IMR-90 (cell line): ENCODE measurements at regions not wholly inside any gene's neighbourhood (a gene's known extent, or its start where the extent isn't known, plus 50 kb on each side); places are given as distances from the start of the nearest gene placed in this dataset.

Source experiments
- ATAC-seq: fragments of 200-7000 bp; cut with Tn5 transposase; 2 replicates; pipeline ENCODE4 v1.9.1; 2020; ENCODE audit warnings: low read depth, mild to moderate bottlenecking, moderate library complexity
- BruUV-seq: library from RNA; stranded (reverse); fragments of 400-500 nt; replicated peaks from 2 replicates; lab custom pipeline; 2021; lab: Mats Ljungman, UMichigan
- CTCF ChIA-PET: fragments of 300-600 bp; formaldehyde crosslinking; extraction: SDS; loops from one replicate; lab custom pipeline; 2021; ENCODE audit warnings: antibody characterized with exemption; lab: Yijun Ruan, JAX
- POLR2A ChIA-PET: fragments of 300-600 bp; sonication (Branson Sonifier 250); formaldehyde crosslinking; loops from one replicate; lab custom pipeline; 2022; ENCODE audit warnings: antibody characterized with exemption; ENCODE audit not compliant: unreplicated experiment; lab: Charles Lee
- DNase-seq: peaks from one replicate; pipeline ENCODE4 v3.0.0; 2013
- H2AFZ ChIP-seq: replicated peaks from 2 replicates; pipeline ENCODE3; 2013; ENCODE audit warnings: low read length, mild to moderate bottlenecking; ENCODE audit not compliant: poor library complexity
- H2AK5ac ChIP-seq: 2 replicates; pipeline ENCODE4 v1.6.1; 2013; ENCODE audit warnings: low read depth, low read length, inconsistent platforms
- H2AK9ac ChIP-seq: replicated peaks from 2 replicates; pipeline ENCODE3; 2013; ENCODE audit warnings: mild to moderate bottlenecking, low read depth, low read length, moderate library complexity; ENCODE audit not compliant: poor library complexity
- H2BK120ac ChIP-seq: 2 replicates; pipeline ENCODE4 v1.6.1; 2013; ENCODE audit warnings: low read depth, low read length, inconsistent platforms
- H2BK15ac ChIP-seq: 3 replicates; pipeline ENCODE4 v1.6.1; 2013; ENCODE audit warnings: low read depth, low read length, inconsistent platforms
- H2BK20ac ChIP-seq: 2 replicates; pipeline ENCODE4 v1.6.1; 2013; ENCODE audit warnings: low read depth, mild to moderate bottlenecking, inconsistent platforms, low read length, moderate library complexity
- H2BK5ac ChIP-seq: 2 replicates; pipeline ENCODE4 v1.6.1; 2013; ENCODE audit warnings: mild to moderate bottlenecking, low read depth, low read length, inconsistent platforms; ENCODE audit not compliant: poor library complexity, severe bottlenecking
- H3K14ac ChIP-seq: replicated peaks from 2 replicates; pipeline ENCODE4 v1.6.1; 2013; ENCODE audit warnings: low read depth, low read length, inconsistent platforms
- H3K18ac ChIP-seq: 2 replicates; pipeline ENCODE4 v1.6.1; 2013; ENCODE audit warnings: low read depth, low read length, control low read depth
- H3K23ac ChIP-seq: 2 replicates; pipeline ENCODE4 v1.6.1; 2013; ENCODE audit warnings: low read depth, low read length, inconsistent platforms
- H3K27ac ChIP-seq: 2 replicates; pipeline ENCODE4 v1.5.1; 2013; ENCODE audit warnings: mild to moderate bottlenecking, control low read depth, low read length; ENCODE audit not compliant: insufficient read depth
- H3K27me3 ChIP-seq: 2 replicates; pipeline ENCODE4 v1.6.1; 2013; ENCODE audit warnings: low read length; ENCODE audit not compliant: control insufficient read depth, insufficient read depth
- H3K36me3 ChIP-seq: 2 replicates; pipeline ENCODE4 v1.6.1; 2013; ENCODE audit warnings: low read length, mixed read lengths; ENCODE audit not compliant: control insufficient read depth, insufficient read depth
- H3K4ac ChIP-seq: 2 replicates; pipeline ENCODE4 v1.6.1; 2013; ENCODE audit warnings: low read depth, low read length, inconsistent platforms
- H3K4me1 ChIP-seq: 2 replicates; pipeline ENCODE4 v1.6.1; 2013; ENCODE audit warnings: low read length, mixed read lengths; ENCODE audit not compliant: control insufficient read depth, insufficient read depth
- H3K4me2 ChIP-seq: 2 replicates; pipeline ENCODE4 v1.6.1; 2013; ENCODE audit warnings: low read depth, mild to moderate bottlenecking, control low read depth, low read length, moderate library complexity
- H3K4me3 ChIP-seq: 2 replicates; pipeline ENCODE4 v1.5.1; 2013; ENCODE audit warnings: low read depth, mild to moderate bottlenecking, control low read depth, low read length, moderate library complexity; ENCODE audit not compliant: insufficient read depth
- H3K56ac ChIP-seq: 2 replicates; pipeline ENCODE4 v1.6.1; 2013; ENCODE audit warnings: low read length, inconsistent platforms; ENCODE audit not compliant: insufficient read depth; ENCODE audit errors: extremely low read depth
- H3K79me1 ChIP-seq, 2 experiments: 2 replicates each; pipeline ENCODE4 v1.6.1; 2013; ENCODE audit warnings: low read length in 2 of 2, inconsistent platforms in 1 of 2, low read depth in 1 of 2
- H3K9ac ChIP-seq: 2 replicates; pipeline ENCODE4 v1.6.1; 2013; ENCODE audit warnings: low read depth, low read length, control low read depth
- H3K9me1 ChIP-seq: 2 replicates; pipeline ENCODE4 v1.6.1; 2013; ENCODE audit warnings: low read length, inconsistent platforms; ENCODE audit not compliant: insufficient read depth
- H3K9me3 ChIP-seq: 2 replicates; pipeline ENCODE4 v1.6.1; 2013; ENCODE audit warnings: low read length; ENCODE audit not compliant: control insufficient read depth, insufficient read depth
- H4K20me1 ChIP-seq: 2 replicates; pipeline ENCODE4 v1.6.1; 2013; ENCODE audit warnings: low read length, inconsistent platforms; ENCODE audit not compliant: insufficient read depth
- H4K5ac ChIP-seq: 2 replicates; pipeline ENCODE4 v1.6.1; 2013; ENCODE audit warnings: mild to moderate bottlenecking, low read depth, low read length, control low read depth
- H4K8ac ChIP-seq, 2 experiments: 2 replicates each; pipeline ENCODE4 v1.6.1; 2013; ENCODE audit warnings: low read depth in 2 of 2, low read length in 2 of 2, control low read depth in 1 of 2, inconsistent platforms in 1 of 2
- H4K91ac ChIP-seq: 2 replicates; pipeline ENCODE4 v1.6.1; 2013; ENCODE audit warnings: low read depth, low read length, inconsistent platforms; ENCODE audit not compliant: insufficient read depth
- BHLHE40 ChIP-seq: fragments of 150-350 bp; IDR thresholded peaks from 2 replicates; pipeline ENCODE4 v1.6.1; 2016; ENCODE audit warnings: mild to moderate bottlenecking, low read depth, low read length
- MAZ ChIP-seq: IDR thresholded peaks from 2 replicates; pipeline ENCODE4 v1.6.1; 2012; ENCODE audit warnings: low read depth, mild to moderate bottlenecking, low read length, improper control_type of control experiment, moderate library complexity, borderline replicate concordance
- NFE2L2 ChIP-seq: fragments of 150-350 bp; IDR thresholded peaks from 2 replicates; pipeline ENCODE4 v1.6.1; 2016; ENCODE audit warnings: low read depth, mild to moderate bottlenecking, low read length
- dilution Hi-C: fragments of 300-500 bp; cut with HindIII; formaldehyde crosslinking; loops from one replicate; pipeline ENCODE4 v1.14.3; 2018; ENCODE audit warnings: low sequenced_read_pairs; ENCODE audit not compliant: unreplicated experiment
- in situ Hi-C: fragments of 300-500 bp; cut with MboI; formaldehyde crosslinking; loops from 3 replicates; pipeline ENCODE4 v1.14.3; 2019; ENCODE audit warnings: low sequenced_read_pairs, inconsistent platforms, mixed read lengths
- intact Hi-C: fragments of 100-400 bp; cut with micrococcal nuclease; formaldehyde crosslinking; loops from 2 replicates; pipeline ENCODE4 v1.10.0; 2022

- no peak overlapping the region for H3K27ac ChIP-seq
- H3K9me3 ChIP-seq, result peaks cover 4% of the 10 kb centered on the region
- H3K9me1 ChIP-seq, result no peaks in the 10 kb centered on the region
- no peaks in the 10 kb centered on the region for H3K36me3 ChIP-seq
- no peaks in the 10 kb centered on the region for H3K4me1 ChIP-seq
- no peak overlapping the region for H4K8ac ChIP-seq
- CTCF ChIA-PET, result interaction anchor here (0.8 kb wide), 1 partner anchor 8 kb away, joined by 3 read pairs; no protein-coding TSS in a partner anchor
- in situ Hi-C loops (no loop called here), intact Hi-C loops (no loop called here), dilution Hi-C loops (no loop called here)
- H3K4me2 ChIP-seq, result no peak overlapping the region
- H3K23ac ChIP-seq, result no peak overlapping the region
- no peak overlapping the region for H3K4me3 ChIP-seq
- H2BK20ac ChIP-seq, result no peak overlapping the region
- TF ChIP-seq NFE2L2 (no peak), BHLHE40 (no peak), MAZ (no peak)
- H2BK120ac ChIP-seq, result no peak overlapping the region
- no peak for DNase-seq
- H2BK5ac ChIP-seq, result no peak overlapping the region
- H2AFZ ChIP-seq, result no peak overlapping the region
- H3K79me1 ChIP-seq, result no peaks in the 10 kb centered on the region
- no peaks in the 10 kb centered on the region for H4K20me1 ChIP-seq
- H3K14ac ChIP-seq, result no peak overlapping the region
- no peak overlapping the region for H3K9ac ChIP-seq
- no peak overlapping the region for H3K18ac ChIP-seq
- no peaks in the 10 kb centered on the region for H3K27me3 ChIP-seq
- no peak overlapping the region for H4K5ac ChIP-seq
- no peak overlapping the region for H2AK9ac ChIP-seq
- no peak for ATAC-seq
- no peak overlapping the region for H3K56ac ChIP-seq
- POLR2A ChIA-PET, result no interaction called here
- no peak overlapping the region for H2BK15ac ChIP-seq
- H4K91ac ChIP-seq, result no peak overlapping the region
- no peak overlapping the region for H2AK5ac ChIP-seq
- no peak overlapping the region for H3K4ac ChIP-seq
- no TSS peak for BruUV-seq
These were observed 322.2 kb upstream of the SPHKAP start for GRCh38 chr2:228503731-228504130.
